HG03135 (cell line): ENCODE measurements at regions not wholly inside any gene's neighbourhood (a gene's known extent, or its start where the extent isn't known, plus 50 kb on each side); places are given as distances from the start of the nearest gene placed in this dataset.

Experiments used
- ATAC-seq: cut with Tn5 transposase; IDR thresholded peaks from one replicate; pipeline ENCODE4 v1.9.1; 2021; ENCODE audit warnings: mild to moderate bottlenecking, moderate library complexity; ENCODE audit not compliant: unreplicated experiment

- ATAC-seq, result no peak
Measured at GRCh38 chr13:107361666-107362065, 793.7 kb upstream of the ARGLU1 start.

- ATAC-seq, result no peak
Measured at GRCh38 chr13:107360010-107360409, 792.1 kb upstream of the ARGLU1 start.

- ATAC-seq, result no peak
Measured at GRCh38 chr13:107358866-107359265, 790.9 kb upstream of the ARGLU1 start.

- ATAC-seq, result no peak
Measured at GRCh38 chr13:107351305-107351704, 783.4 kb upstream of the ARGLU1 start.

- ATAC-seq, result no peak
Measured at GRCh38 chr13:107348925-107349324, 781.0 kb upstream of the ARGLU1 start.

GRCh38 chr13:107348471-107348870, 780.5 kb upstream of the ARGLU1 start:
- ATAC-seq, result no peak

GRCh38 chr13:107347641-107348369, 779.9 kb upstream of the ARGLU1 start:
- ATAC-seq, result no peak

- ATAC-seq, result no peak
Measured at GRCh38 chr13:107342747-107343146, 774.8 kb upstream of the ARGLU1 start.

- no peak for ATAC-seq
Measured at GRCh38 chr13:107339209-107339608, 771.3 kb upstream of the ARGLU1 start.

- no peak for ATAC-seq
Measured at GRCh38 chr13:107332188-107332587, 764.3 kb upstream of the ARGLU1 start.

GRCh38 chr13:107331359-107331758, 763.4 kb upstream of the ARGLU1 start:
- ATAC-seq, result no peak

GRCh38 chr13:107330484-107330883, 762.5 kb upstream of the ARGLU1 start:
- ATAC-seq, result no peak

GRCh38 chr13:107329991-107330390, 762.1 kb upstream of the ARGLU1 start:
- no peak for ATAC-seq

- ATAC-seq, result no peak
Measured at GRCh38 chr13:107324416-107325204, 756.7 kb upstream of the ARGLU1 start.

GRCh38 chr13:107322228-107322627, 754.3 kb upstream of the ARGLU1 start:
- ATAC-seq, result no peak

- no peak for ATAC-seq
Measured at GRCh38 chr13:107305178-107305577, 737.2 kb upstream of the ARGLU1 start.

- ATAC-seq, result no peak
Measured at GRCh38 chr13:107301724-107302374, 733.9 kb upstream of the ARGLU1 start.

GRCh38 chr13:107299717-107300116, 731.8 kb upstream of the ARGLU1 start:
- no peak for ATAC-seq

- ATAC-seq, result no peak
Measured at GRCh38 chr13:107296804-107297203, 728.9 kb upstream of the ARGLU1 start.

- no peak for ATAC-seq
Measured at GRCh38 chr13:107295416-107296140, 727.6 kb upstream of the ARGLU1 start.

- ATAC-seq, result no peak
Measured at GRCh38 chr13:107293924-107294323, 726.0 kb upstream of the ARGLU1 start.
